Erythroblast (primary cell): ENCODE measurements at regions not wholly inside any gene's neighbourhood (a gene's known extent, or its start where the extent isn't known, plus 50 kb on each side); places are given as distances from the start of the nearest gene placed in this dataset.

Source experiments
- GATA1 ChIP-seq: IDR thresholded peaks from 2 replicates; pipeline ENCODE4 v1.6.1; 2011; ENCODE audit warnings: low read depth, mild to moderate bottlenecking, control low read depth, low read length, moderate library complexity
- POLR2A ChIP-seq: IDR thresholded peaks from 2 replicates; pipeline ENCODE4 v1.6.1; 2011; ENCODE audit warnings: mild to moderate bottlenecking, low read length

- TF ChIP-seq POLR2A = no peak
- no peak for TF ChIP-seq GATA1
Measured at GRCh38 chr17:36861531-36861930, 75.7 kb upstream of the LHX1 start.
